ENCODE measurements at regions not wholly inside any gene's neighbourhood (a gene's known extent, or its start where the extent isn't known, plus 50 kb on each side); places are given as distances from the start of the nearest gene placed in this dataset.

- ATAC-seq (ENCODE audit: poor library complexity) (no peak), DNase-seq (no peak)
- H3K27me3 Mint-ChIP-seq: peaks cover 28% of the 10 kb centered on the region
- no peaks in the 10 kb centered on the region for H3K4me1 Mint-ChIP-seq (ENCODE audit: low read depth)
- Histone ChIP-seq H3K27me3 (ENCODE audit: control insufficient read depth in 1 of 2, insufficient read depth in 2 of 2, low read length in 2 of 2) (peaks cover 0 to 2% of the 10 kb centered on the region in 2 experiments), H3K4me3 (ENCODE audit: low read length) (no peak overlapping the region), H3K27ac (ENCODE audit: low read depth in 1 of 2, low read length in 2 of 2) (no peak overlapping the region), H3K9me3 (ENCODE audit: control insufficient read depth in 1 of 2, insufficient read depth in 1 of 2, low read length in 2 of 2) (no peaks in the 10 kb centered on the region), H3K4me1 (ENCODE audit: insufficient read depth, low read length) (no peaks in the 10 kb centered on the region), H3K36me3 (ENCODE audit: insufficient read depth, low read length) (no peaks in the 10 kb centered on the region)
- H3K36me3 Mint-ChIP-seq (ENCODE audit: low read depth): no peaks in the 10 kb centered on the region
- H3K9me3 Mint-ChIP-seq: no peaks in the 10 kb centered on the region
- CTCF ChIA-PET: no interaction called here
- no peak overlapping the region for H3K27ac Mint-ChIP-seq
- POLR2A ChIA-PET: no interaction called here
- TF ChIP-seq CTCF (IDR thresholded peaks at IDR 0.05): no peak
- intact Hi-C loops (cut with DNase I, micrococcal nuclease): no loop called here
- H3K4me3 Mint-ChIP-seq: no peak overlapping the region
Measured at GRCh38 chr20:60624066-60624465, 628.0 kb upstream of the CDH4 start.

GRCh38 chr20:60627751-60628565 lies 624.1 kb upstream of the CDH4 start:
- ATAC-seq (ENCODE audit: poor library complexity) (no peak), DNase-seq (no peak)
- Histone ChIP-seq H3K4me3 (ENCODE audit: low read length) (no peak overlapping the region), H3K27ac (ENCODE audit: low read depth in 1 of 2, low read length in 2 of 2) (no peak overlapping the region), H3K27me3 (ENCODE audit: control insufficient read depth in 1 of 2, insufficient read depth in 2 of 2, low read length in 2 of 2) (no peaks in the 10 kb centered on the region), H3K36me3 (ENCODE audit: insufficient read depth, low read length) (no peaks in the 10 kb centered on the region), H3K9me3 (ENCODE audit: control insufficient read depth in 1 of 2, insufficient read depth in 1 of 2, low read length in 2 of 2) (no peaks in the 10 kb centered on the region), H3K4me1 (ENCODE audit: insufficient read depth, low read length) (no peaks in the 10 kb centered on the region)
- POLR2A ChIA-PET: no interaction called here
- no peaks in the 10 kb centered on the region for H3K9me3 Mint-ChIP-seq
- H3K36me3 Mint-ChIP-seq (ENCODE audit: low read depth): no peaks in the 10 kb centered on the region
- H3K4me1 Mint-ChIP-seq (ENCODE audit: low read depth): no peaks in the 10 kb centered on the region
- intact Hi-C loops (cut with DNase I, micrococcal nuclease): no loop called here
- peaks cover 3% of the 10 kb centered on the region for H3K27me3 Mint-ChIP-seq
- no peak overlapping the region for H3K27ac Mint-ChIP-seq
- no peak overlapping the region for H3K4me3 Mint-ChIP-seq
- TF ChIP-seq CTCF (IDR thresholded peaks at IDR 0.05): no peak
- CTCF ChIA-PET: no interaction called here

GRCh38 chr20:60628749-60629148 lies 623.3 kb upstream of the CDH4 start:
- no peak overlapping the region for H3K27ac Mint-ChIP-seq
- Histone ChIP-seq H3K27me3 (ENCODE audit: control insufficient read depth in 1 of 2, insufficient read depth in 2 of 2, low read length in 2 of 2) (no peaks in the 10 kb centered on the region), H3K4me3 (ENCODE audit: low read length) (no peak overlapping the region), H3K4me1 (ENCODE audit: insufficient read depth, low read length) (no peaks in the 10 kb centered on the region), H3K9me3 (ENCODE audit: control insufficient read depth in 1 of 2, insufficient read depth in 1 of 2, low read length in 2 of 2) (no peaks in the 10 kb centered on the region), H3K27ac (ENCODE audit: low read depth in 1 of 2, low read length in 2 of 2) (no peak overlapping the region), H3K36me3 (ENCODE audit: insufficient read depth, low read length) (no peaks in the 10 kb centered on the region)
- no peaks in the 10 kb centered on the region for H3K9me3 Mint-ChIP-seq
- ATAC-seq (ENCODE audit: poor library complexity) (no peak), DNase-seq (no peak)
- no peak overlapping the region for H3K4me3 Mint-ChIP-seq
- TF ChIP-seq CTCF (IDR thresholded peaks at IDR 0.05): no peak
- H3K36me3 Mint-ChIP-seq (ENCODE audit: low read depth): no peaks in the 10 kb centered on the region
- H3K27me3 Mint-ChIP-seq: peaks cover 3% of the 10 kb centered on the region
- CTCF ChIA-PET: no interaction called here
- intact Hi-C loops (cut with DNase I, micrococcal nuclease): no loop called here
- POLR2A ChIA-PET: no interaction called here
- H3K4me1 Mint-ChIP-seq (ENCODE audit: low read depth): no peaks in the 10 kb centered on the region

Data from CD4-positive, alpha-beta T cell (primary cell).